Mesendoderm (in vitro differentiated cells): ENCODE measurements at regions not wholly inside any gene's neighbourhood (a gene's known extent, or its start where the extent isn't known, plus 50 kb on each side); places are given as distances from the start of the nearest gene placed in this dataset.

ENCODE experiments used
- DNase-seq: peaks from one replicate; pipeline ENCODE4 v3.0.0; 2013
- H2AK5ac ChIP-seq: 2 replicates; pipeline ENCODE4 v1.6.1; 2013; ENCODE audit warnings: low read length, inconsistent platforms
- H2BK120ac ChIP-seq: 2 replicates; pipeline ENCODE4 v1.6.1; 2013; ENCODE audit warnings: low read depth, mild to moderate bottlenecking, low read length, moderate library complexity, mixed read lengths
- H2BK15ac ChIP-seq: replicated peaks from 2 replicates; pipeline ENCODE4 v1.6.1; 2013; ENCODE audit warnings: low read depth, mild to moderate bottlenecking, moderate library complexity
- H2BK5ac ChIP-seq: 2 replicates; pipeline ENCODE4 v1.6.1; 2013; ENCODE audit warnings: low read length, inconsistent platforms
- H3K18ac ChIP-seq: 2 replicates; pipeline ENCODE4 v1.6.1; 2013; ENCODE audit warnings: mild to moderate bottlenecking, low read length, mixed read lengths
- H3K23ac ChIP-seq: one replicate; pipeline ENCODE4 v1.6.1; 2013; ENCODE audit warnings: low read length
- H3K27ac ChIP-seq: 2 replicates; pipeline ENCODE4 v1.5.1; 2013; ENCODE audit warnings: low read depth, mild to moderate bottlenecking, inconsistent platforms, low read length, moderate library complexity
- H3K27me3 ChIP-seq: 2 replicates; pipeline ENCODE4 v1.6.1; 2013; ENCODE audit warnings: low read length, control low read depth, mild to moderate bottlenecking, inconsistent platforms; ENCODE audit not compliant: insufficient read depth, poor library complexity
- H3K36me3 ChIP-seq: 2 replicates; pipeline ENCODE4 v1.6.1; 2013; ENCODE audit warnings: low read length, inconsistent platforms; ENCODE audit not compliant: control insufficient read depth, insufficient read depth
- H3K4ac ChIP-seq: one replicate; pipeline ENCODE4 v1.6.1; 2013; ENCODE audit warnings: low read depth, mild to moderate bottlenecking, low read length, moderate library complexity
- H3K4me1 ChIP-seq: 2 replicates; pipeline ENCODE4 v1.6.1; 2013; ENCODE audit warnings: low read depth, low read length, inconsistent platforms; ENCODE audit not compliant: control insufficient read depth
- H3K4me2 ChIP-seq: 2 replicates; pipeline ENCODE4 v1.6.1; 2013; ENCODE audit warnings: low read length
- H3K4me3 ChIP-seq: 2 replicates; pipeline ENCODE4 v1.5.1; 2013; ENCODE audit warnings: mild to moderate bottlenecking, low read length
- H3K56ac ChIP-seq: one replicate; pipeline ENCODE4 v1.6.1; 2013; ENCODE audit warnings: low read length
- H3K79me1 ChIP-seq: 2 replicates; pipeline ENCODE4 v1.6.1; 2013; ENCODE audit warnings: low read length, inconsistent platforms
- H3K79me2 ChIP-seq: 2 replicates; pipeline ENCODE4 v1.6.1; 2013; ENCODE audit warnings: mild to moderate bottlenecking, low read length; ENCODE audit not compliant: control insufficient read depth, insufficient read depth
- H3K9ac ChIP-seq: 2 replicates; pipeline ENCODE4 v1.6.1; 2013; ENCODE audit warnings: low read length, inconsistent platforms
- H4K5ac ChIP-seq: one replicate; pipeline ENCODE4 v1.6.1; 2013; ENCODE audit warnings: low read length
- H4K8ac ChIP-seq: one replicate; pipeline ENCODE4 v1.6.1; 2013; ENCODE audit warnings: low read depth, mild to moderate bottlenecking, control low read depth, low read length, moderate library complexity
- WGBS: extraction: QIAGEN DNeasy Blood & Tissue Kit; methylation state at CpG from one replicate; pipeline ENCODE4 v1.1.7; 2013; ENCODE audit warnings: low lambda C conversion rate, missing lambda C conversion rate; ENCODE audit not compliant: insufficient coverage; ENCODE audit errors: extremely low coverage; 5-methylcytosine and 5-hydroxymethylcytosine counted together

- Histone ChIP-seq H3K23ac (no peak overlapping the region), H2AK5ac (no peak overlapping the region), H3K9ac (no peak overlapping the region), H4K8ac (no peak overlapping the region), H3K27me3 (no peaks in the 10 kb centered on the region), H3K4me3 (no peak overlapping the region), H3K27ac (no peak overlapping the region), H3K18ac (no peak overlapping the region), H2BK5ac (no peak overlapping the region), H3K79me2 (no peaks in the 10 kb centered on the region), H3K79me1 (no peaks in the 10 kb centered on the region), H2BK120ac (no peak overlapping the region), H3K4me2 (no peak overlapping the region), H3K56ac (no peak overlapping the region), H2BK15ac (no peak overlapping the region), H3K36me3 (no peaks in the 10 kb centered on the region), H4K5ac (no peak overlapping the region), H3K4ac (no peak overlapping the region), H3K4me1 (no peaks in the 10 kb centered on the region)
- WGBS = no CpG with 5 or more reads among the region's 4 CpGs
- DNase-seq = no peak
These were observed 97.6 kb downstream of the ANAPC4 start for GRCh38 chr4:25474690-25475089.

- Histone ChIP-seq H3K27me3 (no peaks in the 10 kb centered on the region), H2BK120ac (no peak overlapping the region), H3K9ac (no peak overlapping the region), H3K79me1 (no peaks in the 10 kb centered on the region), H3K23ac (no peak overlapping the region), H2BK5ac (no peak overlapping the region), H3K27ac (no peak overlapping the region), H3K4ac (no peak overlapping the region), H3K79me2 (no peaks in the 10 kb centered on the region), H3K4me1 (no peaks in the 10 kb centered on the region), H3K4me2 (no peak overlapping the region), H2BK15ac (no peak overlapping the region), H3K18ac (no peak overlapping the region), H2AK5ac (no peak overlapping the region), H3K4me3 (no peak overlapping the region), H4K5ac (no peak overlapping the region), H3K56ac (no peak overlapping the region), H4K8ac (no peak overlapping the region), H3K36me3 (no peaks in the 10 kb centered on the region)
- no peak for DNase-seq
- no CpG with 5 or more reads among the region's 1 CpG for WGBS
These were observed 100.2 kb downstream of the ANAPC4 start for GRCh38 chr4:25477221-25477620.

- Histone ChIP-seq H3K4me2 (no peak overlapping the region), H3K79me2 (no peaks in the 10 kb centered on the region), H3K79me1 (no peaks in the 10 kb centered on the region), H3K4me3 (no peak overlapping the region), H3K9ac (no peak overlapping the region), H2BK15ac (no peak overlapping the region), H2BK5ac (no peak overlapping the region), H3K23ac (no peak overlapping the region), H3K27me3 (no peaks in the 10 kb centered on the region), H3K4ac (no peak overlapping the region), H3K36me3 (no peaks in the 10 kb centered on the region), H2BK120ac (no peak overlapping the region), H4K8ac (no peak overlapping the region), H3K18ac (no peak overlapping the region), H3K56ac (no peak overlapping the region), H2AK5ac (no peak overlapping the region), H3K4me1 (no peaks in the 10 kb centered on the region), H3K27ac (no peak overlapping the region), H4K5ac (no peak overlapping the region)
- DNase-seq = no peak
- no CpG with 5 or more reads among the region's 2 CpGs for WGBS
These were observed 104.6 kb downstream of the ANAPC4 start for GRCh38 chr4:25481648-25482047.

- Histone ChIP-seq H3K4me3 (no peak overlapping the region), H3K23ac (no peak overlapping the region), H2BK15ac (no peak overlapping the region), H3K9ac (no peak overlapping the region), H3K27ac (no peak overlapping the region), H3K79me2 (no peaks in the 10 kb centered on the region), H3K79me1 (no peaks in the 10 kb centered on the region), H3K4ac (no peak overlapping the region), H3K27me3 (no peaks in the 10 kb centered on the region), H3K18ac (no peak overlapping the region), H4K5ac (no peak overlapping the region), H2BK120ac (no peak overlapping the region), H3K36me3 (no peaks in the 10 kb centered on the region), H2BK5ac (no peak overlapping the region), H3K56ac (no peak overlapping the region), H2AK5ac (no peak overlapping the region), H3K4me1 (no peaks in the 10 kb centered on the region), H3K4me2 (no peak overlapping the region), H4K8ac (no peak overlapping the region)
- DNase-seq = peak; percentile 6
- WGBS = no CpG with 5 or more reads among the region's 3 CpGs
These were observed 107.2 kb downstream of the ANAPC4 start for GRCh38 chr4:25484243-25484721.

GRCh38 chr4:25485104-25485503 lies 108.0 kb downstream of the ANAPC4 start:
- Histone ChIP-seq H4K8ac (no peak overlapping the region), H3K9ac (no peak overlapping the region), H3K18ac (no peak overlapping the region), H3K27ac (no peak overlapping the region), H2BK5ac (no peak overlapping the region), H3K27me3 (no peaks in the 10 kb centered on the region), H3K79me1 (no peaks in the 10 kb centered on the region), H3K79me2 (no peaks in the 10 kb centered on the region), H2AK5ac (no peak overlapping the region), H3K36me3 (no peaks in the 10 kb centered on the region), H2BK15ac (no peak overlapping the region), H2BK120ac (no peak overlapping the region), H4K5ac (no peak overlapping the region), H3K23ac (no peak overlapping the region), H3K4me1 (no peaks in the 10 kb centered on the region), H3K56ac (no peak overlapping the region), H3K4ac (no peak overlapping the region), H3K4me3 (no peak overlapping the region), H3K4me2 (no peak overlapping the region)
- DNase-seq = no peak
- WGBS = no CpG with 5 or more reads among the region's 6 CpGs

GRCh38 chr4:25486171-25486570 lies 109.1 kb downstream of the ANAPC4 start:
- H3K18ac ChIP-seq = no peak overlapping the region
- H2AK5ac ChIP-seq = no peak overlapping the region
- no peak overlapping the region for H3K23ac ChIP-seq
- no peak overlapping the region for H2BK5ac ChIP-seq
- H3K4me2 ChIP-seq = no peak overlapping the region
- H3K79me1 ChIP-seq = no peaks in the 10 kb centered on the region
- no peak overlapping the region for H3K56ac ChIP-seq
- no peaks in the 10 kb centered on the region for H3K79me2 ChIP-seq
- H2BK120ac ChIP-seq = no peak overlapping the region
- no CpG with 5 or more reads among the region's 3 CpGs for WGBS
- peak; percentile 34 for DNase-seq
- no peak overlapping the region for H4K8ac ChIP-seq
- H3K36me3 ChIP-seq = no peaks in the 10 kb centered on the region
- H3K27me3 ChIP-seq = no peaks in the 10 kb centered on the region
- H3K4ac ChIP-seq = no peak overlapping the region
- H3K9ac ChIP-seq = no peak overlapping the region
- H3K4me3 ChIP-seq = no peak overlapping the region
- no peak overlapping the region for H2BK15ac ChIP-seq
- H4K5ac ChIP-seq = no peak overlapping the region
- no peak overlapping the region for H3K27ac ChIP-seq
- no peaks in the 10 kb centered on the region for H3K4me1 ChIP-seq
